ENCODE measurements at regions not wholly inside any gene's neighbourhood (a gene's known extent, or its start where the extent isn't known, plus 50 kb on each side); places are given as distances from the start of the nearest gene placed in this dataset.
A peak's percentile ranks its signal among the peaks of the same experiment; 100 is the strongest.
"Not testable (repeated sequence)": the region's sequence is repeated elsewhere in the genome, so short reads cannot be mapped to it uniquely, and the experiment has no call there.

GRCh38 chr4:127394516-127394915 is 238.2 kb upstream of the INTU start:
- H3K27ac Mint-ChIP-seq, result no peak overlapping the region
- ATAC-seq (no peak), DNase-seq (ENCODE audit: low spot score in 2 of 2) (no peak)
- H3K36me3 Mint-ChIP-seq, result no peaks in the 10 kb centered on the region
- no peaks in the 10 kb centered on the region for H3K9me3 Mint-ChIP-seq

GRCh38 chr4:127400276-127400675 is 232.5 kb upstream of the INTU start:
- H3K27ac Mint-ChIP-seq, result no peak overlapping the region
- no peaks in the 10 kb centered on the region for H3K36me3 Mint-ChIP-seq
- H3K9me3 Mint-ChIP-seq, result no peaks in the 10 kb centered on the region
- no peak for DNase-seq (ENCODE audit: low spot score in 2 of 2)
- ATAC-seq, result no peak

GRCh38 chr4:127400731-127401346 is 231.9 kb upstream of the INTU start:
- peak in 1 of 2 donors; percentile 54 for ATAC-seq
- H3K9me3 Mint-ChIP-seq, result no peaks in the 10 kb centered on the region
- peak in 1 of 2 donors; percentile 23 for DNase-seq (ENCODE audit: low spot score in 2 of 2)
- H3K36me3 Mint-ChIP-seq, result no peaks in the 10 kb centered on the region
- no peak overlapping the region for H3K27ac Mint-ChIP-seq

GRCh38 chr4:127403471-127404084 is 229.2 kb upstream of the INTU start:
- ATAC-seq (no peak), DNase-seq (ENCODE audit: low spot score in 2 of 2) (no peak)
- Mint-ChIP-seq H3K36me3 (peaks cover 0 to 8% of the 10 kb centered on the region in 2 donors), H3K9me3 (peaks cover 5 to 14% of the 10 kb centered on the region in 2 donors), H3K27ac (no peak overlapping the region)

GRCh38 chr4:127406187-127406586 is 226.6 kb upstream of the INTU start:
- ATAC-seq (no peak), DNase-seq (ENCODE audit: low spot score in 2 of 2) (no peak)
- H3K36me3 Mint-ChIP-seq, result peaks cover 0 to 14% of the 10 kb centered on the region in 2 donors
- no peak overlapping the region for H3K27ac Mint-ChIP-seq
- peaks cover 5 to 20% of the 10 kb centered on the region in 2 donors for H3K9me3 Mint-ChIP-seq

GRCh38 chr4:127407572-127407971 is 225.2 kb upstream of the INTU start:
- DNase-seq (ENCODE audit: low spot score in 2 of 2); H3K27ac Mint-ChIP-seq; ATAC-seq: not testable (repeated sequence)
- Mint-ChIP-seq H3K36me3 (peaks cover 0 to 14% of the 10 kb centered on the region in 2 donors), H3K9me3 (peaks cover 5 to 20% of the 10 kb centered on the region in 2 donors)

GRCh38 chr4:127410201-127410600 is 222.6 kb upstream of the INTU start:
- DNase-seq (ENCODE audit: low spot score in 2 of 2), result no peak
- Mint-ChIP-seq H3K9me3 (peaks cover 5 to 23% of the 10 kb centered on the region in 2 donors), H3K36me3 (peaks cover 0 to 14% of the 10 kb centered on the region in 2 donors), H3K27ac (no peak overlapping the region)
- ATAC-seq, result no peak

- Mint-ChIP-seq H3K36me3 (peaks cover 0 to 14% of the 10 kb centered on the region in 2 donors), H3K27ac (no peak overlapping the region), H3K9me3 (peaks cover 5 to 23% of the 10 kb centered on the region in 2 donors)
- ATAC-seq (no peak), DNase-seq (ENCODE audit: low spot score in 2 of 2) (no peak)
These were observed 222.1 kb upstream of the INTU start for GRCh38 chr4:127410644-127411043.

GRCh38 chr4:127414951-127415606 is 217.7 kb upstream of the INTU start:
- DNase-seq (ENCODE audit: low spot score in 2 of 2) (no peak), ATAC-seq (no peak)
- H3K27ac Mint-ChIP-seq, result no peak overlapping the region
- H3K9me3 Mint-ChIP-seq, result peaks cover 0 to 3% of the 10 kb centered on the region in 2 donors
- H3K36me3 Mint-ChIP-seq, result no peaks in the 10 kb centered on the region

GRCh38 chr4:127416115-127416514 is 216.6 kb upstream of the INTU start:
- ATAC-seq (no peak), DNase-seq (ENCODE audit: low spot score in 2 of 2) (no peak)
- Mint-ChIP-seq H3K36me3 (no peaks in the 10 kb centered on the region), H3K9me3 (peaks cover 0 to 7% of the 10 kb centered on the region in 2 donors), H3K27ac (no peak overlapping the region)

GRCh38 chr4:127417885-127418535 is 214.7 kb upstream of the INTU start:
- ATAC-seq (no peak), DNase-seq (ENCODE audit: low spot score in 2 of 2) (no peak)
- H3K36me3 Mint-ChIP-seq, result no peaks in the 10 kb centered on the region
- no peak overlapping the region for H3K27ac Mint-ChIP-seq
- peaks cover 0 to 7% of the 10 kb centered on the region in 2 donors for H3K9me3 Mint-ChIP-seq

- no peak for ATAC-seq
- no peaks in the 10 kb centered on the region for H3K36me3 Mint-ChIP-seq
- no peak for DNase-seq (ENCODE audit: low spot score in 2 of 2)
These were observed 213.3 kb upstream of the INTU start for GRCh38 chr4:127419431-127419830.

GRCh38 chr4:127421437-127421836 is 211.3 kb upstream of the INTU start:
- no peak for ATAC-seq
- no peak overlapping the region for H3K27ac Mint-ChIP-seq

More at GRCh38 chr4:127419431-127419830, 213.3 kb upstream of the INTU start:
- Mint-ChIP-seq H3K9me3 (peaks cover 0 to 5% of the 10 kb centered on the region in 2 donors), H3K27ac (no peak overlapping the region)

GRCh38 chr4:127425202-127425845 is 207.4 kb upstream of the INTU start:
- no peak overlapping the region for H3K27ac Mint-ChIP-seq
- peaks cover 0 to 20% of the 10 kb centered on the region in 2 donors for H3K9me3 Mint-ChIP-seq
- ATAC-seq (no peak), DNase-seq (ENCODE audit: low spot score in 2 of 2) (no peak)
- no peaks in the 10 kb centered on the region for H3K36me3 Mint-ChIP-seq

More at GRCh38 chr4:127421437-127421836, 211.3 kb upstream of the INTU start:
- no peak for DNase-seq (ENCODE audit: low spot score in 2 of 2)
- Mint-ChIP-seq H3K36me3 (no peaks in the 10 kb centered on the region), H3K9me3 (peaks cover 0 to 12% of the 10 kb centered on the region in 2 donors)

GRCh38 chr4:127425851-127426250 is 206.9 kb upstream of the INTU start:
- no peak overlapping the region for H3K27ac Mint-ChIP-seq
- H3K9me3 Mint-ChIP-seq, result peaks cover 0 to 17% of the 10 kb centered on the region in 2 donors
- H3K36me3 Mint-ChIP-seq, result no peaks in the 10 kb centered on the region
- ATAC-seq (no peak), DNase-seq (ENCODE audit: low spot score in 2 of 2) (no peak)

- peaks cover 0 to 24% of the 10 kb centered on the region in 2 donors for H3K9me3 Mint-ChIP-seq
- no peaks in the 10 kb centered on the region for H3K36me3 Mint-ChIP-seq
- ATAC-seq (no peak), DNase-seq (ENCODE audit: low spot score in 2 of 2) (no peak)
- no peak overlapping the region for H3K27ac Mint-ChIP-seq
These were observed 191.2 kb upstream of the INTU start for GRCh38 chr4:127441571-127441970.

GRCh38 chr4:127445471-127445870 is 187.3 kb upstream of the INTU start:
- no peak overlapping the region for H3K27ac Mint-ChIP-seq
- DNase-seq (ENCODE audit: low spot score in 2 of 2) (no peak), ATAC-seq (no peak)
- peaks cover 0 to 9% of the 10 kb centered on the region in 2 donors for H3K9me3 Mint-ChIP-seq
- no peaks in the 10 kb centered on the region for H3K36me3 Mint-ChIP-seq

Data from activated naive CD4-positive, alpha-beta T cell treated with anti-CD3 and anti-CD28 coated beads, Interleukin-2, amount 50 U/mL, for 72 hours (primary cell).